Stimulated activated CD4-positive, alpha-beta T cell treated with anti-CD3 and anti-CD28 coated beads, Interleukin-12 subunit alpha, Interleukin-12 subunit beta, amount 100 ng/mL, for 24 hours (primary cell): ENCODE measurements at regions not wholly inside any gene's neighbourhood (a gene's known extent, or its start where the extent isn't known, plus 50 kb on each side); places are given as distances from the start of the nearest gene placed in this dataset.

Experiments
- DNase-seq, 2 experiments: peaks; one replicate each; pipeline ENCODE4 v3.0.0-alpha.2; 2020; ENCODE audit warnings: low read depth in 2 of 2

DNA sequence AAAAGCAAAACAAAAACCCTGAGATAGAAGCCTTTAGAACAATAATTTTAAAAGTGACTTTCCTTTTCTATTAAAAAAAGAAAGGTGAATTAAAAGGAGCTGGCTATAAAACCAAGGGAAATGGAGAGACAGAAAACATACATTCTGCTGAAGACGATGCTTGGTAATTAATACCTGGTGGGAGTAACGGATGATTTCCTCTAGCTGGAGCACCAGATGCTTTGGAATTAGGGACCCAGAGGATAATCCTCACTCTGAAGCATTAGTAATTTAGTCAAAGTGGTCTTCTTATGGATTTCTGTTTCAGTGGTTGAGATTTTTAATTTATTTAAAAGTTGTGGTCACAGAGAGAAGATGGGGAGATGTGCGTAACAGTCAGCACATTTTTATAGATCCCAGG is 982.5 kb downstream of the TLE4 start:
- no peak for DNase-seq

- DNase-seq = no peak
Measured at GRCh38 chr9:80552931-80553330, 981.2 kb downstream of the TLE4 start.

DNA sequence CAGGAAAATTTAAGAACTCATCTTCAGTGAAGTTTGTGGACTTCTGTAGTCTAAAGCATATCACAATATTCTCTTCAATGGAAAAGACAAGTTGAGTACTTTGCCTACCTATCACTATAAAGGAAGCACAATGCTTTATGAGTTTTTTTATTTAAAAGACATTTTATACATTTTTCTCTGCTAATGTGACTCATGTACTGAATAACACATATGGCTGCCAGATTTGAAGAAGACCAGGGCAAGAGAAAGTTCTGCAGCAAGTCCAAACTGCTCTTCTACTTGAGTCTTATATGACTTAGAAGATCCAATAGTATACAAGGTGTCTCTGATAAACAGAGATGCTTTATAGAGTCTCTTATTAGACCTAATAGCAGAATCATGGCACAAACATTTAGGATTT is 978.4 kb downstream of the TLE4 start:
- DNase-seq = no peak

- no peak for DNase-seq
Measured at GRCh38 chr9:80547613-80548012, 975.8 kb downstream of the TLE4 start.

DNA sequence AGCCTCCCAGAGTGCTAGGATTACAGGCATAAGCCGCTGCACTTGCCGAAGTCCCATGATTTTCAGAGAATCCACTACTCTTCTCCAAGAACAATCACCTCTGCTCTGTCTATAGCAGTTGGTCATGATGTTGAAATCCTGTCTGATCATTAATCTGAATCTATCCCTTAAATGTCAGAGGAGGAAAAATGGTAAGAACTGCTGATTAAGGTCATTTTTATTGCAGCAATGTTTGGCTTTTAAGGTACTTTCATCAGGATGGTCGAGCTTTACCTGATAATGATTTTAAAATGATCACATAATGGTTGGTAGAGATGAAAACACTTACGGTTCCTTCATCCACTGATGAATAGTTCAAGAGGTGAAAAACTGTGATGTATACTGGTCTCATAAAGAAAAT is 968.6 kb downstream of the TLE4 start:
- no peak for DNase-seq

- DNase-seq = no peak
Measured at GRCh38 chr9:80538976-80539375, 967.2 kb downstream of the TLE4 start.

DNA sequence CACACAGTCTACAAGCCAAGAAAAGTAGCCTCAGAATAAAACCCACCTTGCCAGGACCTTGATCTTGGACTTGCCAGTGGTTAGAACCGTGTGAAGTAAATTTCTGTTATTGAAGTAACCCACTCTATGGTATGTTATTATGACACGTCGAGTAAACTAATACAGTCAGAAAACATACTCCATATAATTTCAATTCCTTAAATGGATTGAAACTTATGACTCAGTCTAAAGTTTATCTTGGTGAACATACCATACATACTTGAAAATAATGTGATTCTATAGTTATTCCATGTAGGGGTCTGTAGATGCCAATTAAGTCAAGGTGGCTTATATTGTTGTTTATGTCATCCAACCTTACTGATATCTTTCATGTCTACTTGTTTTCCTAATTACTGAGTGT is 950.7 kb downstream of the TLE4 start:
- DNase-seq = no peak

- DNase-seq = no peak
Measured at GRCh38 chr9:80521151-80521550, 949.4 kb downstream of the TLE4 start.

DNA sequence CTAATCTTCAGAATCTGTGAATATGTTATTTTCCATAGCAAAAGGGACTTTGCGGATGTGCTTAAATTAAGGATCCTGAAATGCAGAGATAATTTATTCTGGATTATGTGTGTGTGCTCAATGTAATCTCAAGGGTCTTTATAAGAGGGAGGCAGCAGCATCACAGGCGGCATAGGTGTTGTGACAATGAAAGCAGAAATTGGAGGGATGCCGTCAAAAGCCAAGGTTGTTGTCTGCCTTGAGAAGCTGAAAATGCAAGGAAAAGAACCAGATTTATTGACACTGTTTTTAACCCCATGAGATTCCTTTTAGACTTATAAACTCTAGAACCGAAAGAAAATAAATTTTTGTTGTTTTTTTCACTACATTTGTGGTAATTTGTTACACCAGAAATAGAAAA is 948.5 kb downstream of the TLE4 start:
- no peak for DNase-seq

DNA sequence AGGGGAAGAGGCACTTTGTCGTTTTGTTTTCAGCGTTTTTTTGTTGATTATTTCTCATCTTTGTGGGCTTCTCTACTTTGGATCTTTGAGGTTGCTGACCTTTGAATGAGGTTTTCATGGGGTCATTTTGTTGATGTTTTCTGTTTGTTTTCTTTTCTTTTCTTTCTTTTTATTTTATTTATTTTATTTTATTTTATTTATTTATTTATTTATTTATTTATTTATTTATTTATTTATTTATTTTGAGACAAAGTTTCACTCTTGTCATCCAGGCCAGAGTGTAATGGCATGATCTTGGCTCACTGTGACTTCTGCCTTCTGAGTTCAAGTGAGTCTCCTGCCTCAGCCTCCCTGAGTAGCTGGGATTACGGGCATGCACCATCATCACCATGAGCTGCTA is 946.7 kb downstream of the TLE4 start:
- no peak for DNase-seq

DNA sequence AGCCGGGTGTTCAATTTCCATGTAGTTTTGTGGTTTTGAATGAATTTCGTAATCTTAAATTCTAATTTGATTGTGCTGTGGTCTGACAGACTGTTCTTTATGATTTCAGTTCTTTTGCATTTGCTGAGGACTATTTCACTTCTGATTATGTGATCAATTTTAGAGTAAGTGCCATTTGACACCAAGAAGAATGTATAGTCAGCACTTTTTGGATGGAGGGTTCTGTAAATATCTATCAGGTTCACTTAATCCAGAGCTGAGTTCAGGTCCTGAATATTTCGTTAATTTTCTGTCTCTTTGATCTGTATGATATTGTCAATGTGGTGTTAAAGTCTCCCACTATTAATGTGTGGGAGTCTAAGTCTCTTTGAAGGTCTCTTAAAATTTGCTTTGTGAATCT is 944.9 kb downstream of the TLE4 start:
- no peak for DNase-seq

DNA sequence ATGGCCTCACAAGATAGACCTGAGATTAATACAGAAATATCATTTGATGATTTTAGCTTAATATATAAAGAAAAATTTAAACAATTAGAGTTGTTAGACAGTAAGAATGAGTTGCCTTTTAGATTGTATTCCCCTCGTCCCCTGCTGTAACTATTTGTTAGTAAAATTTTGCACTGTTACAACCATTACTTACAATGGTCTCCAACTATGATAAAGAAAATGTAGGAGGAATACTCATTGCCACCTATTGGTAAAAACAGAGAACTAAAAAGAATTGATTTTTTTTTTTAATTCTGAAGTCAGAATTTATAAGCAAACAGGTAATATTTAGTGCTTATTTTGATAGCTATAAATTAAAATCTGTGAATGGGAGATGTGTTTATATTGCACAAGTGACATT is 937.6 kb downstream of the TLE4 start:
- no peak for DNase-seq

GRCh38 chr9:80507611-80508010 is 935.8 kb downstream of the TLE4 start:
- no peak for DNase-seq

DNA sequence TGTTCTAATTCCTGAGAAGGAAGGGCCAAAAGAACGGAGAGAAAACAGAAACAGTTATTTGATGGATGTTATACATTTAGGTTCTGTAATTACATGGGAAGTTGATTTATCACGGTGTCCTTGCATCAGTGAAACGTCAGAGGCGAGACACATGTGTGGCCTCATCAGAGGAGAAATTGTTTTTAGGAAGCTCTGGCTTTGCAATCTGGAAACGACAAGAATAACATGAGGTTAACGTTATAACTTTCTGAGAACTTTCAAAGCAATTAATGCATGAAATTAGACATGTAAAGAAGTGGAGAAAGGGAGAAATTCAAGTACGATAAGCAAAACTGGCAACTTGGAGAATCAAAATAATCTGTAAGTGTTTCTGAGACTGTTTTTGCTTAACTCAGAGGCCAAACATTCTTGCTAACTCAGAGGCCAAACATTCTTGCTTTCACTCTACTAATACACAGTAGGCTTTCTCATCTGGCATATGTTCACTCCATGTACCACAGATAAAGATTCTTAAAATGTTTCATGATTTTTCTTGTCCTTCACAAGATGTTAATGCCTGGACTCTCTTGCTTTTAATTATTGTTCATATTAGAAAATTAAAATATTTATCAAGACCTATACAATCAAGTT is 933.0 kb downstream of the TLE4 start:
- no peak for DNase-seq

DNA sequence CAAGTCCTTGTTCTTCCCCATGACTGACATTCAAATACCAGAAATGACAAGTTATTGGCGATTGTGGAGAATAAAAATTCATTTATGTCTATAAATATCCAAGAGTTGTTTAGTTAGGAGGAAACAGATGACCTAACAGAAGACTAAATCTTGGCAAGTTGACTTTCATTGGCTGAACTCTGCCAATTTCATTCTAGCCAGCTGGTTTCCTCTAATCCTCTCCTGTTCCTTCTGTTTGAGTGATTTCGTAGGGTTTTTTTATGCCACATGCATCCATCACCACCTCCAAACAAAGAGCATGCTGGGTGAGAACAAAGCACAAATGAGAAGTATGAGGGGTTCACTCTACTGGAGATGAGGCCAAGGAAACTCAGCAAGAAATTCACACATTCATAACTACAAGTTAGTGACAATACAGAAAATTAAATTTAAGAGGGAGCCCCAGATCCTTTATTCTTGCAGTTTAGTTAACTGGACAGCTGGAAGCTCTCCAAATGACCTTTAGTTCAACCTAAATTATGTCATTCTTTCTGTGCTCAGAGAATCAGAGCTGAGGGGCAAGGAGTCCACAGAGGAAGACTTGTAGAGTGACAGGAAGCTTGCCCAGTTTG is 932.0 kb downstream of the TLE4 start:
- DNase-seq = no peak

DNA sequence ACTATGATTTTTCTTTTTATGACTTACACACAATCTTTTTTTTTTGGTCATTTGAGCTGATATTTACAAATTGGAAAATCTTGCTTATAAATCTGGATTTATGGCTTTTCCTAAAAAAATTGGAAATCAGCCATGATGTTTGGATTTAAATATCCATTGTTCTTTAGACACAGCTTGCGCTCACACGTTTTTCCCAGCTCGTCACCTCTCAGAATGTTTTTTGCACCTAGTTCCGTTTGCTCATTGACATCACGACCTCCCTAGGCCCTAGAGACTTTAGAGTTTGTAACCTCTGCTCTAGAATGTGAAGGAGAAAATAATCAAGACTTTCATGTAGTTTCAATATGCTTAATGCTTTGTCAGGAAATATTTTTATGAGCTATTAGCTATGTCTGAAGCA is 930.5 kb downstream of the TLE4 start:
- DNase-seq = no peak

DNA sequence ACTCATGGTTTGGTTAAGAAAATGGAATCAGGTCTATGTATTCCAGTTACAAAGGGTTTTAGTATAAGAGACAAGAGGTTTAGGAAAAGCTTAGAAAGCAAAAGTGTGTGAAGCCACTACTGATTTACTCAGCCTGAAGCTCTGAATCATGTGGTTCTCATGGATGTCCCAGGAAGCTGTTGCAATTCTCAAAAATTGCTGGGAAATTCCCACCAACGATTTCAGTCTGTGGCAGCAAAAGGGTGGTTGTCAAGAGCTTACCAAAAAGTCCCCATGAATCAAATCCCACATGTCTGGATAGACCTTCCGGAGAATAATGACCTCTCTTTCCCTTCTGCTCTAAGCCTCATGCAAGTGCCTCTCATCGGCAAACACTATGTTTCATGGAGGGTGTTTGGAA is 929.9 kb downstream of the TLE4 start:
- no peak for DNase-seq

GRCh38 chr9:80500300-80500699 is 928.5 kb downstream of the TLE4 start:
- no peak for DNase-seq

GRCh38 chr9:80498001-80498555 is 926.3 kb downstream of the TLE4 start:
- DNase-seq = no peak

DNA sequence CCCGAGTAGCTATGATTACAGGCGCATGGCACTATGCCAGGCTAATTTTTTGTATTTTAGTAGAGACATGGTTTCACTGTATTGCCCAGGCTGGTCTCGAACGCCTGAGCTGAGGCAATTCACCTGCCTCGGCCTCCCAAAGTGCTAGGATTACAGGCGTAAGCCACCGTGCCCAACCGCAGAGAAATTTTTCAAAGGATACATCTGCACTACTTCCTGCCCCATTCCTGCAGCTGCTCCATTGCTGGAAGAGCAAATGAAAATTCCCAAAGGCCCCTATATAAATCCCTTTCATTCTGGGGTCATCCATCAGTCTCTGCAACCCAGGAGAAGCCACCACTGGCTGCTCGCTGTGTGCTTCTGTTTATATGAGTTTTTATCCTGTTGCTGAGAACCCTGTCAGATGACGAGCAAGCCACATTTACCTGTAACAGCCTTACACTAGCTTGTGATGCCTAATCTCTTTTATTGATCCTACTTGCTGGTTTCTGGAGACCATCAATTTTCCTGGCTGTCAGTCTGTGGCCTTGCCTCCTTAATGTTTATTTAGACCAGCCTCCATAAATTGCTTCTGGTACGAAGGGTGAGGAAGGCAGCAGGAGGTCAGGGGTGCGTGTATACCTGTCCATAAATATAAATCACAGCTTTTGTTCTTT is 925.3 kb downstream of the TLE4 start:
- no peak for DNase-seq

DNA sequence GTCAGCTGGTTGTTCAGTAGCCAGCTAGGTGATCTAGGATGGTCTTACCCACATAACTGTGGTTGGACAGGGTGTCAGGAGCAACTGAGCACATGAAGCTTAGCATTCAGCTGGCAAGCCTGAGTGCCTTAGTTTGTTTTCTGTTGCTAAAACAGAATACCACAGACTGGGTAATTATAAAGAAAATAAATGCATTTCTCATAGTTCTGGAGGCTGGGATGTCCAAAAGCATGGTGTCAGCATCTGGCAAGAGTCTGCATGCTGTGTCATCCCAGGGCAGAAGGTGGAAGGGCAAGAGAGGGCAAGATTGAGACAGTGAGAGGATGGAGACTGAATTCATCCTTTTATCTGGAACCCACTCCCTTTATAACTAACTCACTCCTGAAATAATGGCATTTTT is 921.5 kb downstream of the TLE4 start:
- DNase-seq = no peak

- no peak for DNase-seq
Measured at GRCh38 chr9:80492221-80492620, 920.5 kb downstream of the TLE4 start.

DNA sequence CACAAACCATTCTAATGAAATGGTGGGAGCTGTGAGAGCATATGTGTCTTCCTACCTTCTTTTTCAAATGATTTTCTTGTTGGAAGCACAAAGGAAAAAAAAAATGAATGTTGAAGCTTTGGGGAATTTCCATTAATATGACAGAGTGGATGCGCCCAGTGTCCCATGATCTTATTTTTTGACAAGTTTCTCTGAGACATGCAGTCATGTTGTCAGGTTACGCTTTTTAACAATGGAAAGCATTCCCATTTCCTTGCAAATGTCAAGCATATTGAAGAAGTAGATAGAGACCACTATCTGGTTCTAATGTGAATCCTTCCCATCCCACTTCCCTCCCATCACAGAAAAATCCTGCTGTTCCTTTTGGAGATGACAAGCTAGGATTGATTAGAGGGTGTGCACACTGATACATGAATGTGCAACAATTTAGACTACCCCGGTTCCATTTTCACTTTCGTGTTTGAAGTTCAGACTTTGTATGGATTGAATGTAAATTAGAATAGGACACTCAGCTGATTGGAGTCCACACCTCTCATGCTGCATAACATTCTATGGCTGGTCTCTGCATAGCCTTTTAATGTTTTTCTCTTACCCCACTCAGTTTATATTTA is 919.4 kb downstream of the TLE4 start:
- no peak for DNase-seq
